ENCODE measurements at regions not wholly inside any gene's neighbourhood (a gene's known extent, or its start where the extent isn't known, plus 50 kb on each side); places are given as distances from the start of the nearest gene placed in this dataset.
"Not testable (repeated sequence)": the region's sequence is repeated elsewhere in the genome, so short reads cannot be mapped to it uniquely, and the experiment has no call there.

DNA sequence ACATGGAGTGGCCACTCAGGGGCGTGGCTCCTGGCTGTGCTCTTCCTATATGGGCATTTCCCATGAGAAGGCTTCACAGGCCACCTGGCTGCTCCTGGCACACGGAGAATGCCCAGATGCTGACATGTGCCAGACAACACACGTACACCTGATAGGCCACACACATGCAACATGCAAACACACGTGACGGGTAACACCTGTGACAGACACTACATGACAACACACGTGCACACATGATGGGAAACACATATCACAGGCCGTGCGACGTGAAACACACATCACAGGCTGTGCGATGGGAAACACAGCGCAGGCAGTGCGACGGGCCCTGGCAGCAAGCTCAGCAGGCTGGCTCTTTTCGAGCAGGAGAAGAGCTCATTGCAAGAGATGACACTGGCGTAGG, 94.3 kb upstream of the HMX1 start:
- DNase-seq: not testable (repeated sequence)

GRCh38 chr4:8964201-8964788, 92.7 kb upstream of the HMX1 start:
- not testable (repeated sequence) for DNase-seq

DNA sequence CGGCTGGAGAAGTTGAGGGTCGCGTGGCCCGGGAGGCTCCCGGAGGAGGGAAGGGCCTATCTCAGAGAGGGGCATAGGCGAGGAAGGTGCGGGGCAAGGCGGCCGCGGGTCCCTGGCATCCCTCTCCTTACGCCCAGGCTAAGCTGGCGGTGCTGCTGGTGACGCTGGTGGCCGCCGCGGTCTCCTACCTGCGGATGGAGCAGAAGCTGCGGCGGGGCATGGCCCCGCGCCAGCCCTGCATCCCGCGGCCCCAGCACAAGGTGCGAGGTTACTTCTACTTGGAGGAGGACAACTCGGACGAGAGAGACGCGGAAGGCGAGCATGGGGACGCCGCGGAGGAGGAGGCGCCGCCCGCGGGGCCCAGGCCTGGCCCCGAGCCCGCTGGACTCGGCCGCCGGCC, 91.9 kb upstream of the HMX1 start:
- not testable (repeated sequence) for DNase-seq

- peak; percentile 9 for DNase-seq
Measured at GRCh38 chr4:8961343-8961742, 89.7 kb upstream of the HMX1 start.

DNA sequence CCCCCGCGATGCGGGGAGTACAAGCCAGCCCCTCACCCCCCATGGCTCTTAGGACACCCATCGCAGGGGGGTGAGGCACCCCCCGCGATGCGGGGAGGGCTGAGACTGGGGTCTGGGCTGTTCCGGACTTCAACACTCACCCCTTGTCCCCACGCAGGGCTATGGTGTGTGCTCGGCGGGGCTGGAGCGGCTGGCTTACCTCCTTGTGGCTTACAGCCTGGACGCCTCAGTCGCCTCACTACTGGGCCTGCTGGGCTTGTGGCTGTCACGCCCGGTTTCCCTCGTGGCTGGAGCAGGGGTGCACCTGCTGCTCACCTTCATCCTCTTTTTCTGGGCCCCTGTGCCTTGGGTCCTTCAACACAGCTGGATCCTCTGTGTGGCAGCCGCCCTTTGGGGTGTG, 87.8 kb upstream of the HMX1 start:
- not testable (repeated sequence) for DNase-seq

GRCh38 chr4:8954001-8954400, 82.4 kb upstream of the HMX1 start:
- DNase-seq: not testable (repeated sequence)

DNA sequence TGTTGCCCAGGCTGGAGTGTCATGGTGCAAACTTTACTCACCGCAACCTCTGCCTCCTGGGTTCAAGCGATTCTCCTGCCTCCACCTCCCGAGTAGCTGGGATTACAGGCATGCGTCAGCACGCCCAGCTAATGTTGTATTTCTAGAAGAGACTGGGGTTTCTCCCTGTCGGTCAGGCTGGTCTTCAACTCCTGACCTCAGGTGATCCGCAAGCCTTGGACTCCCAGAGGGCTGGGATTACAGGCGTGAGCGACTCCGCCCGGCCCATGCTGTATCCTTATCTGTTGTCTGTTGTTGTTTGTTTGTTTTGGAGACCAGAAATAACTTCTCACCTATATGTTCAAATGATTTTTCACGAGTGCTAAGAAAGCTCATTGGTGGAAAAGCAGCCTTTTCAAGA, 81.2 kb upstream of the HMX1 start:
- not testable (repeated sequence) for DNase-seq

DNA sequence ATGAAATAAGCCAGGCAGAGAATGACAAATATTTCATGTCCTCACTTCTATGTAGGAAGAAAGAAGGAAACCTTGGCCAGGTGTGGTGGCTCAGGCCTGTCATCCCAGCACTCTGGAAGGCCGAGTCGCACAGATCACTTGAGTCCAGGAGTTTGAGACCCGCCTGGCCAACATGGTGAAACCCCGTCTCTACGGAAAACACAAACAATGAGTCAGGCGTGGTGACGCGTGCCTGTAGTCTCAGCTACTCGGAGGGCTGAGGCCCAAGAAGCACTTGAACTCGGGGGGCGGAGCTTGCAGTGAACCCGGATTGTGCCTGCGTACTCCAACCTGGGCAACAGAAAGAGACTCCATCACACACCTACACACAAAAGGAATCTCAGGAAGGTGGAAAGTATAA, 80.5 kb upstream of the HMX1 start:
- not testable (repeated sequence) for DNase-seq

DNA sequence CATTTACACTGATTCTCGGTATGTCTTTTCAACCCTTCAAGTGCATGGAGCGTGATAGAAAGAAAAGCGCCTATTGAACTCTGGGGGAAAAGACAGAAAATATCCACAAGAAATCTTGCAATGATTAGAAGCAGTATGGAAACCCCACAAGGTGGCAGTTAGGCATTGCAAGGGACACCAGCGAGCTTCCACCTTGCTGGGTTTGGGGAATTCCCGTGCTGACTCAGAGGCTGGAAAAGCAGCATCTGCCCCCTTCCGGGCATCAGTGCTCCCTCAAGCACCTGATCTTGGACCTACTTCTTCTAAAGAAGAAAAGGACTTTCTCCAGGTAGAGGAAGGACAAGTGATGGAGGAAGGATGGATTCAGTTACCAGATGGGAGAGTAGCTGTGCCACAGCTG, 73.9 kb upstream of the HMX1 start:
- DNase-seq: not testable (repeated sequence)

- not testable (repeated sequence) for DNase-seq
Measured at GRCh38 chr4:8943367-8943766, 71.7 kb upstream of the HMX1 start.

GRCh38 chr4:8942088-8942487, 70.4 kb upstream of the HMX1 start:
- not testable (repeated sequence) for DNase-seq

GRCh38 chr4:8941492-8941805, 69.8 kb upstream of the HMX1 start:
- DNase-seq: not testable (repeated sequence)

- no peak for DNase-seq
Measured at GRCh38 chr4:8940792-8941491, 69.3 kb upstream of the HMX1 start.

- no peak for DNase-seq
Measured at GRCh38 chr4:8939840-8940742, 68.5 kb upstream of the HMX1 start.

GRCh38 chr4:8939160-8939839, 67.7 kb upstream of the HMX1 start:
- DNase-seq: no peak

GRCh38 chr4:8938623-8939022, 67.0 kb upstream of the HMX1 start:
- no peak for DNase-seq

DNA sequence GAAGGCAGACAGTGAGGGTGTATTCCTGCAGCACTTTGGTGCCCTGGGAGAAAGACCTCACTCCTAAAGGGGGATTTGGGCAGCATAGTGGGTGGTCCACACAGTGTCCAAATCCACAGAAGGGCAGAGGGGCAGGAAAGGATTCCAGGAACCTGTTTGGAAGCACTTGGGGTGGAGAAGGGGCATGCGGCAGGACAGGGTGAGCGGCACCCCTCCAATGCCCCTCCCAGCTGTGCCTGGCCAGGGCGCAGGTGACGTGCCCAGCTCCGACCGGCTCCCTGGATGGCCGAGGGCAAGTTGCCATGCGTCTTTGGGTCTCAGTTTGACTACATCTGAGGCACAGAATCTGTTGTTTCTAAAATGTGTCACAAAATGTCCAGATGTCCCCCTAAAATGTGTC, 66.5 kb upstream of the HMX1 start:
- DNase-seq: no peak

DNA sequence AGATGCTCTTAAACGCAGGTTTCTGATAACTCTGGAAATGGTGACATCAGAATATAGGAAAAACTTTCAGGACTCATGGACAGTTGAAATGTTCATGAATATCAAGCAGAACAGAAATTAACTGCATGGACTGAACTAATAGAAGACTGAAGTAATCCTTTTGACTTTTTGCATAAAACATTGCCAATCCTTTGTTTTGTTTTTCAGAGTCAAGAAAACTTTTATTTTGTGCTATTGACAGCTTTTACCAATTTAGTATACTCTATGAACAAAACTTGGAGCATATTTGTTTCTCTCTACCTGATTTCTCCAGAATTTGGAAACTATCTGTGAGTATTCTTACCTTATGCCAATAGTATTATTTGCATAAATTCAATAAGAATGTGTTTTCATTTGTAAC, 61.2 kb upstream of the HMX1 start:
- DNase-seq: no peak

GRCh38 chr4:8928074-8928473, 56.4 kb upstream of the HMX1 start:
- DNase-seq: no peak

GRCh38 chr4:8922481-8922880, 50.8 kb upstream of the HMX1 start:
- no peak for DNase-seq

DNA sequence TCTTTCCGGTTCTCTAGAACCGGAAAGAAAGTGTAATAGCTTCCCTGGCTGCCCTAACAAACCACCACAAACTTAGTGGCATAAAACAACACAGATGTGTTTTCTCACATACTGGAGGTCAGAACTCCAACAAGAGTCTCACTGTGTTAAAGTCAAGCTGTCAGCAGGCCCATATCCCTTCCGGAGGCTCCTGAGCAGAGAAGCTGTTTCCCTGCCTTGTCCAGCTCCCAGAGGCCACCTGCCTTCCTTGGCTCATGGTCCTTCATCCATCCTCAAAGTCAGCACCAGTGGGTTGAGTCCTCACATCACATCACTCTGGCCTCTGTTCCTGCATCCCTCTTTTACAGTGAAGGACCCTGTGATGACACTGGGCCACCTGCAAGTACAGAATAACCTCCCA, 49.8 kb upstream of the HMX1 start:
- DNase-seq: no peak
